GM12873 (cell line): ENCODE measurements at regions not wholly inside any gene's neighbourhood (a gene's known extent, or its start where the extent isn't known, plus 50 kb on each side); places are given as distances from the start of the nearest gene placed in this dataset.
A peak's percentile ranks its signal among the peaks of the same experiment; 100 is the strongest.

ENCODE experiments used
- TF ChIP-seq, protein P1 (sequence below): IDR thresholded peaks from 2 replicates; pipeline ENCODE4 v1.5.1; 2012; ENCODE audit warnings: low read depth, mild to moderate bottlenecking, moderate library complexity, low read length, control low read depth; ENCODE audit not compliant: insufficient read depth; ENCODE audit errors: missing control alignments

DNA sequence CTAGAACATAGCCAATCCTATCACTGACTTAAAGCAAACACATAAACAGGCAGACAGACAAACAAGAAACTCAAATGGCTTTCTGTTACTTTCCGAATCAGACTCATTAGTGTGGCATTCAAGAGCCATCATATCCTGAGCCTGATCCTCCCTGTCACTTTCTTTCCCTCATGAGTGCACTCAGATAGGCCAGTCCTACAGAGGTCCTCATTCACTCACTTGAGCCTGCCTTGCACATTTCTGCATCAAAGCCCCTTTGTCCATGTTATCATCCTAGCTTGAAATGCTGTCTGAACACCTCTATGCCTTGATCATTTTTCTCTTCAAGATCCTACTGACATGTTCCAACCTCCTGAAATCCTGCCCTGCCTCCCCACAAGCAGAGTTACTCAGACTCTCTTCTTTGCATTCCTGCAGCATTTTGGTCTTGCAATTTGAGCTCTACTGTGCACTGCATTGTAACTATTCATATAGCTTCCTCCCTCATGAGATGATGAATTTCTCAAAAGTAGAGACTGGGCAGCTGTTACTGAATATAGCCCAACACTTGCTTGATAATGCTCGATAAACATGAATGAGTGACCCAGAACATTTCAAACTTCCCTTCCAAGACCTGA is 126.9 kb downstream of the PALM2AKAP2 start:
- TF ChIP-seq, protein P1, sequence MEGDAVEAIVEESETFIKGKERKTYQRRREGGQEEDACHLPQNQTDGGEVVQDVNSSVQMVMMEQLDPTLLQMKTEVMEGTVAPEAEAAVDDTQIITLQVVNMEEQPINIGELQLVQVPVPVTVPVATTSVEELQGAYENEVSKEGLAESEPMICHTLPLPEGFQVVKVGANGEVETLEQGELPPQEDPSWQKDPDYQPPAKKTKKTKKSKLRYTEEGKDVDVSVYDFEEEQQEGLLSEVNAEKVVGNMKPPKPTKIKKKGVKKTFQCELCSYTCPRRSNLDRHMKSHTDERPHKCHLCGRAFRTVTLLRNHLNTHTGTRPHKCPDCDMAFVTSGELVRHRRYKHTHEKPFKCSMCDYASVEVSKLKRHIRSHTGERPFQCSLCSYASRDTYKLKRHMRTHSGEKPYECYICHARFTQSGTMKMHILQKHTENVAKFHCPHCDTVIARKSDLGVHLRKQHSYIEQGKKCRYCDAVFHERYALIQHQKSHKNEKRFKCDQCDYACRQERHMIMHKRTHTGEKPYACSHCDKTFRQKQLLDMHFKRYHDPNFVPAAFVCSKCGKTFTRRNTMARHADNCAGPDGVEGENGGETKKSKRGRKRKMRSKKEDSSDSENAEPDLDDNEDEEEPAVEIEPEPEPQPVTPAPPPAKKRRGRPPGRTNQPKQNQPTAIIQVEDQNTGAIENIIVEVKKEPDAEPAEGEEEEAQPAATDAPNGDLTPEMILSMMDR: peak; percentile 22

DNA sequence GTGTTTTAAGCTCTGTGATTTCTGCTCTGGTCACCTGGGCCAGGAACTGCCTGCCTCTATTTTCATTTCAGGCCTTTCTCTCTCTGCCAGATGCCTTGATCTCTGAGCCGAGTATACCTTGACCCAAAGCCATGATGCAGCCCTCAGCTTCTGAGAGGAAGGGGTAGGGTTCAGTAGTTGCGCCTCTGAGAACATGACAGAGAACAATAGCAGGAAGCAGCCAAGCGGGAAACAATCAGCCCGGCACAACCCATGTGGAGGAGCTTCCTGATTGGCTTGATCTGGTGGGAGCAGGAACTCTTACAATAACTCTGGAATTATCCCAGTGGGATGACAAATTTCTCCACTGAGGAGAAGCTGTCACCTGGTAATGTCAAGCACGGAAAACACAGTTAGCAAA is 127.4 kb downstream of the PALM2AKAP2 start:
- TF ChIP-seq, protein P1: no peak

DNA sequence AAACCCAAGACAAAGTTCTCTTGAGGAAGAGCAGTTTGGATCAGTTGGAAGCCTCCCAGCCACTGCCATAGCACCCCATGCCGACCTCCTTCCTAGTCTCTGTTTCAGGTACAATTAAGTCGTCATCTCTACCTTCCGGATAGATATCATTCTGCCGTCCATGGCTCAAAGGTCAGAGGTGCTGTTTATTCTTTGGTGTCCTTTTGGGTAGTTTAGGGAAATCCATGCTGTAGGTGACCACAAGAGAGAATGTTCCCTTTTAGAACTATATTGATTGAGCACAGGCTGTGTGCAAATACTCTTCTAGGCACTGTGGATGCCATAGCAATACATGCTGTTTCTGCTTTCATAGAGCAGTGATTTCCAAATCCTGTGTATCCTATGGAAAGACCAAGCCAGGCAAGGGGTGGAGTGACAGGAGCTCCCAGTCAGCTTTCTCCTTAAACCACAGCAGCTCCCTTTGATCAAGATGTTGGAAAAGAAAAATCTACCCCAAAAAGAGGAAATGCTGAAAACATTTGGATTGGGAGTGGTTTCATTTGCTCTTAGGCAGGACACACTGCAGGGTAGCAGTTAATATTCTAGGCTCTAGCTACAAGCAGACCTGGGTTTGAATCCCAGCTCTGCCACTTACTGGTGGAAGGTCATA is 127.9 kb downstream of the PALM2AKAP2 start:
- TF ChIP-seq, protein P1: no peak

DNA sequence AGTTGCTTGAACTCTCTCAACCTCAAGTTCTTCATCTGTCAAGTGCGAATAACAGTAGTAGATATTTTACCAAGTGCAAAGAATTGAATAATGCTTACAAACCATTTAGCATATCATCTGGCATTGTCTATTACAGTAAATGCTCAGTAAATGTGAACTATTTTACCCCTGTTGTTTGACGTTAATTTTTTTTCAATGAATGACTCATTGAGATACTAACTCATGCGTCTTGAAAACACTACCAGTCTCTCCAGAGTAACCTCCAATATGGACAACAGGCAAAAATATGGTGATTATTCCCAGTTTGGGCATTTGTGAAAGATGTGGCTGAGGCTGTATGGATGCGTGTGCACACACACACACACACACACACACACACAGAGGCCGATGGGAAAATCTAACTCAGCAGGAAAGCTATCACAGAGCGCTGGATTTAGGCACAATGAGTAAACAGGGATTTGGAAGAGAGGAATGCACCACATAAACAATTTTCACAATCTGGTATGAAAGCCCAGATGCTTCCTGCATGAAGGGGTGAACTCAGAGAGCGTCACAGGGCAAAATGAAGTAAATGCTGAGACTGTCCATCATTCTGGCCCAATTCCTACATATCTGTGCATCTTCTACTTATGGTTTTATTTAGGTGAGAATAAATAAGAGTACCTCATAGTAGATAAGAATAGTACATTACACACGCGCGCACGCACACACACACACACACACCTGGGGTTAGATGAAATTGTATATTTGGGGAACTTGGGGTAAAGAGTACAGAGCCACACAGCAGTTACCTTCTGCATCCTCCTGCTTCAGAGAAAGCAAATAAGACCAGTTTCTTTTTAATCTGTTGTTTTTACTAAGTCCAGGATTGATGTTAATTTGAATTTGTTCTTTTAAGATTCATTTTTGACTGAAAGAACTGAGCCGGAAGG is 128.7 kb downstream of the PALM2AKAP2 start:
- TF ChIP-seq, protein P1: no peak

DNA sequence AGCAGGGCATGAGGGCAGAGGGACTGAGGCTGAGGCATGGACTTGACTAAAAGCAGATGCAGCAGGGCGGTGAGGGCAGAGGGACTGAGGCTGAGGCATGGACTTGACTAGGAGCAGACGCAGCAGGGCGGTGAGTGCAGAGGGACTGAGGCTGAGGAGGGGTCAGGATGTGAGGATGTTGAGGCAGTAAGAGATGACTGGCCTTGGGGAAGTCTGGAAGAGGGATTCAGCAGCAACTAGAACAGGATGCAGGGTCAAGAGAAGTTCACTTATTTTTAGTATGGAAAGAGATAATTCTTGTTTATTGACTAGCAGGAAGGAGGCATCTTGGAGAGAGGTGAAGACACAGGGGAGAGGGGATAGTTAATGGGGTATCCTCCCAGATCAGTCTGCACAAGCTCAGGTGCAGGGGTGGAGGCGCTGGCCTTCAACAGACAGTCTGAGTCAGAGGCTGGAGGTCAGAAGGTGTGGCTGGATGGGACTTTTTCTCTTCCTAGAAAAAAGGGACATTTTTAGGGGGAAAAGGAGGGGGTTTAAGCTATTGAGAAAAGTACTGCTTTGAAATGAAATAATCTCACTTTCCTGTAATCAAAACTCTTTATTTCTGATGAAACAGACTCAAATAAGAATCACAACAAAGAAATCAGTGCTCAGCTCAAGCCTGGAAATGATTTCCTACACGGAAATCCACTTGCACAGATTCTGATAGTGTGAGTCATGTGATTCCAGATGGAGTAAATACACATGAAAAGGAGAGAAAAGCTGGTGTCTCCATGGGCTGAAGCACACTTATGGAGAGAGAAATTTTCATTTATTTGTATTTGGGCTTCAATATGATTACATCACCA is 130.9 kb downstream of the PALM2AKAP2 start:
- TF ChIP-seq, protein P1: no peak

DNA sequence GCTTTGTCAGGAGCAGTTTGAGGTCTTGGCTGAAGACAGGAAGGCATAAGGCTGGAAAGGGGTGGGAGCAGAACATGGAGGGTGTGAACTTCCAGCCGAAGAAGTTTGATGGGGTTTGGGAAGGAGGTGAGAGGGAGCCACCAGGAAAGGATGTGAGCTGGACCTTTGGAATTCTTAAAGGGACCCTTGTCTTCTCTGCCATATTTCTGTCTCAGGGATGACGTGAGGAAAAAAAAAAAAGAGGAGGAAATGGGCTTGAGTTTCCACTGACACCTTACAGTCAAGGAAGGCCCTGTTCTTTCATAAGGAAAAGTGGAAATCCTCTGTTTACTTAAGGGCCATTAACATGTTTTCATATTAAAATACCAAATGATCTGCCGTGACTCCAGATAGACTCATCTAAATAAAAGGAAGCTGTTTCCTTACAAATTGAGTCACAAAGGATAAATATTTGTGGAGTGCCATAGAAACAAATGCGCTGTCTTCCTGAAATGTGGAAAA is 132.1 kb downstream of the PALM2AKAP2 start:
- TF ChIP-seq, protein P1: no peak
